ENCODE measurements at regions not wholly inside any gene's neighbourhood (a gene's known extent, or its start where the extent isn't known, plus 50 kb on each side); places are given as distances from the start of the nearest gene placed in this dataset.

DNA sequence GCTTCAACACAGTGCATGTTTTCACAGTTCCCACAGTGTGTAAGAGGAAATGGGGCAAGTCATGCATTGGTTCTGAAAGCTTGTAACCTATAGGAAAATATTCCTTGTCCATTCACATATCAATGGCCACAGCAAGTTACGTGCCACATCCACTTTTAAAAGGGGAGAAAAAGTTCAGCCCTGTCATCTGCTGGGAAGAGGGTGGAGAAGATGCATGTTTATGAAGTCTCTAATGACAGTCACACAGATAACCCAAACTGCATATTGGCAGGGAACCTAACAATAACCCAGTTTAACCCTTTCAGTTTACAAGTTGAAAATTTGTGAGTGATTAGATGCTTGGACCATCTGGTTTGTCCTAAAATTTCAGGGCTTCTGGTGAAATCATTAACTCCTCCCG, 159.3 kb downstream of the MTRR start:
- Histone ChIP-seq H3K27ac (no peak overlapping the region), H3K4me3 (no peak overlapping the region), H3K4me1 (no peaks in the 10 kb centered on the region), H3K9me3 (no peaks in the 10 kb centered on the region), H3K36me3 (no peaks in the 10 kb centered on the region), H3K27me3 (no peaks in the 10 kb centered on the region)
- intact Hi-C loops (cut with DNase I; ENCODE audit: low total_unique reads) (no loop called here), in situ Hi-C loops (cut with MboI; ENCODE audit: low pct_ligation_motif_present in 1 of 4, low pct_unique_long_range_greater_than_20kb in 1 of 4, low sequenced_read_pairs in 3 of 4) (no loop called here)
- no peak for TF ChIP-seq EP300 (IDR thresholded peaks at IDR 0.05; ENCODE audit: low read depth)
- TF ChIP-seq POLR2A (IDR thresholded peaks at IDR 0.05): no peak
- TF ChIP-seq POLR2AphosphoS5 (IDR thresholded peaks at IDR 0.05): no peak
- TF ChIP-seq CTCF (IDR thresholded peaks at IDR 0.05): no peak
- no peak for DNase-seq
- WGBS, 2 donors (ENCODE audit: low coverage in 1 of 2): 36 to 90% methylated on average over 2 of the region's 2 CpGs

- Histone ChIP-seq H3K4me3 (no peak overlapping the region), H3K27ac (no peak overlapping the region), H3K36me3 (no peaks in the 10 kb centered on the region), H3K4me1 (no peaks in the 10 kb centered on the region), H3K27me3 (no peaks in the 10 kb centered on the region), H3K9me3 (no peaks in the 10 kb centered on the region)
- 59 to 81% methylated on average over 3 of the region's 3 CpGs for WGBS, 2 donors (ENCODE audit: low coverage in 1 of 2)
- intact Hi-C loops (cut with DNase I; ENCODE audit: low total_unique reads) (no loop called here), in situ Hi-C loops (cut with MboI; ENCODE audit: low pct_ligation_motif_present in 1 of 4, low pct_unique_long_range_greater_than_20kb in 1 of 4, low sequenced_read_pairs in 3 of 4) (no loop called here)
- no peak for TF ChIP-seq POLR2AphosphoS5 (IDR thresholded peaks at IDR 0.05)
- TF ChIP-seq EP300 (IDR thresholded peaks at IDR 0.05; ENCODE audit: low read depth): no peak
- no peak for TF ChIP-seq POLR2A (IDR thresholded peaks at IDR 0.05)
- TF ChIP-seq CTCF (IDR thresholded peaks at IDR 0.05): no peak
- DNase-seq: no peak
Measured at GRCh38 chr5:8033261-8033660, 164.3 kb downstream of the MTRR start.

- H3K9me3 ChIP-seq: no peaks in the 10 kb centered on the region
- 71% methylated on average over 6 of the region's 6 CpGs; no CpG with 5 or more reads in 1 of the 2 donors for WGBS, 2 donors (ENCODE audit: low coverage in 1 of 2)
- intact Hi-C loops (cut with DNase I; ENCODE audit: low total_unique reads): no loop called here
- H3K4me1 ChIP-seq: no peaks in the 10 kb centered on the region
- no peak overlapping the region for H3K4me3 ChIP-seq
- DNase-seq: no peak
- no peak for TF ChIP-seq EP300 (IDR thresholded peaks at IDR 0.05; ENCODE audit: low read depth)
- no peak for TF ChIP-seq POLR2AphosphoS5 (IDR thresholded peaks at IDR 0.05)
- TF ChIP-seq CTCF (IDR thresholded peaks at IDR 0.05): no peak
- no peak for TF ChIP-seq POLR2A (IDR thresholded peaks at IDR 0.05)
- H3K27me3 ChIP-seq: no peaks in the 10 kb centered on the region
- no peak overlapping the region for H3K27ac ChIP-seq
- in situ Hi-C loops (cut with MboI; ENCODE audit: low pct_ligation_motif_present in 1 of 4, low pct_unique_long_range_greater_than_20kb in 1 of 4, low sequenced_read_pairs in 3 of 4): no loop called here
- no peaks in the 10 kb centered on the region for H3K36me3 ChIP-seq
Measured at GRCh38 chr5:8034852-8035251, 165.9 kb downstream of the MTRR start.

DNA sequence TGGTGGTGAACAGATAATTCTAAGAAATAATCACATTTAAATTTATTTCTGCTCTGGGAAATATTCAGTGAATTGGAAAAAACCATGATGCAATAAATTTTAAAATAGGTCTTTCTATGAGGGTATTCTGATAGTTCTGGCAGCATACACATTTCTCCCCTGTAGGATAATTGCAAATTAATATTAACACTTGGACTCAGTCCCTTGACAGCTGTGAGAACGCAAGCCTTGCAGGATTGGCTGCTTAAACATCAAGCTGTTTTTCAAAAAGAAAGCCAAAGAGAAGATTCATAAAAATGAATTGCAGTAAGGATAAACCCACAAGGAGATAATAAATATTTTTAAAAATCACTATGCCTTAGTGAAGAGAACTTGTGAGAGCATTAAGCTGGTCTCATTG, 180.0 kb downstream of the MTRR start:
- no peak for DNase-seq
- no peaks in the 10 kb centered on the region for H3K4me1 ChIP-seq
- no peak overlapping the region for H3K4me3 ChIP-seq
- in situ Hi-C loops (cut with MboI; ENCODE audit: low pct_ligation_motif_present in 1 of 4, low pct_unique_long_range_greater_than_20kb in 1 of 4, low sequenced_read_pairs in 3 of 4) (no loop called here), intact Hi-C loops (cut with DNase I; ENCODE audit: low total_unique reads) (no loop called here)
- 73 to 83% methylated on average over 1 of the region's 1 CpG for WGBS, 2 donors (ENCODE audit: low coverage in 1 of 2)
- H3K9me3 ChIP-seq: no peaks in the 10 kb centered on the region
- no peak for TF ChIP-seq EP300 (IDR thresholded peaks at IDR 0.05; ENCODE audit: low read depth)
- TF ChIP-seq CTCF (IDR thresholded peaks at IDR 0.05): no peak
- TF ChIP-seq POLR2A (IDR thresholded peaks at IDR 0.05): no peak
- no peak for TF ChIP-seq POLR2AphosphoS5 (IDR thresholded peaks at IDR 0.05)
- H3K36me3 ChIP-seq: no peaks in the 10 kb centered on the region
- no peak overlapping the region for H3K27ac ChIP-seq
- H3K27me3 ChIP-seq: no peaks in the 10 kb centered on the region

Measured in transverse colon (tissue), 4 donors.